GM18858 (cell line): ENCODE measurements at regions not wholly inside any gene's neighbourhood (a gene's known extent, or its start where the extent isn't known, plus 50 kb on each side); places are given as distances from the start of the nearest gene placed in this dataset.
"Not testable (repeated sequence)": the region's sequence is repeated elsewhere in the genome, so short reads cannot be mapped to it uniquely, and the experiment has no call there.

Experiments used
- ATAC-seq: cut with Tn5 transposase; IDR thresholded peaks from one replicate; pipeline ENCODE4 v1.9.1; 2021; ENCODE audit not compliant: unreplicated experiment

DNA sequence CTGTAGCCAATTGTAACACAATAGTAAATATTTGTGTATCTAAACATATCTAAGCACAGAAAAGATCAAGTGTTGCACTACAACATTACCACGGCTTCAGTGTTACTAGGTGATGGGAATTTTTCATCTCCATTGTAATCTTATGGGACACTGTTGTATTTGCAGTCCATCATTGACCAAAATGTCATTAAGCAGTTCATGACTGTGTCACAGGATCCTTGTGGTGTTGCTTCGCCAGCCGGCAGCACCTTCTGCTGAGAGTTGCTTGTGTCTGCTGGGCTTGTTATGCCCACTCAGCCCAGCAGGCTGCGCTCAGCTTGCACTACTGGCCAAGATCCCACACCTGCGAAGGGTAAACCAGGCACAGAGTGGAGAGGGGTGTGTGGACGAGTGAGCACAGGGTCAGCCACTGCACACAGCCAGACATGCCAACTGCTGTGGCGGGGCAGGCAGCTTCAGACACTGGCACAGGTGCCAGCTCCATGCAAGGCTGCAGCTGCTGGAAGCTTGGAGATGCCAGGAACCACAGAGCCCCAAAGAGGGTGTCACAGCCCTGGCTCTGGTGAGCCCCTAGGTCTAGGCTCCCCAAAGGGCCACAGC, 273.7 kb downstream of the CETN3 start:
- no peak for ATAC-seq

DNA sequence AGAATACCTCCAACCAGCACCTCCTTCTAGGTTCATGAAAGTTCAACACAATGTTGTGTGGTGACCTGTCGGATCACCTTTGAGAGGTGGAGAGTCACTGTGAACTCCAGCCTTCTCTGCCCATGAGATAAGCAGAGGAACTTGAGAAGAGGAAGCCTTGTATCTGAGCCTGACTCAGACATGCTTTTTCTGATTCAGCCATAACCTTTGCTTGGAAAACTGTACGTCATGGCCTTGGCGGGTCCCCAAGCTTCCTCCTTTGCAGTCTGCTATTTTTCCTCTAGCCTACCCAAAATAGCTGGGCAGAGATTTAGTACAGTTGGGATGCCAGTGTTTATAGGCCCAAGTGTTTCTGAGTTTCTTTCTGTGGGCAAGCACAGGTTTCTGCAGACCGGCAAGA, 274.7 kb downstream of the CETN3 start:
- ATAC-seq, result no peak

DNA sequence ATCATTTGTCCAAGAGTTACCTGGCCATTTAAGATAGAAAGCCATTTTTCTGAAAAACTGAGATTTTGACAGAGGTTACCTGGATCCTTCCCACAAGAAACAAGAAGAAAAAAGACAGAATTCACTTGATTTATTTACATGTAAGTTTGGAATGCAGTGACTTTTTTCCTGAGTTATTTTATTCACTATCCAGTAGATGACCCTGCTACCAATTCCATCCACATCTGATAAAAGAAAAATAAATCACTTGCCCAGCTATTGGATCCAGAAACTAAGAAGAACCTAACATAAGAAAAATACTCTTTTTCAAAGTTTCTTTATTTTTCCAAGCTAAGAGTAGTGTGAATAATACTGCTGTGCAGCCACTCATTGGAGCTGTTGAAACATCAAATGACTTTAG, 275.2 kb downstream of the CETN3 start:
- ATAC-seq, result no peak

DNA sequence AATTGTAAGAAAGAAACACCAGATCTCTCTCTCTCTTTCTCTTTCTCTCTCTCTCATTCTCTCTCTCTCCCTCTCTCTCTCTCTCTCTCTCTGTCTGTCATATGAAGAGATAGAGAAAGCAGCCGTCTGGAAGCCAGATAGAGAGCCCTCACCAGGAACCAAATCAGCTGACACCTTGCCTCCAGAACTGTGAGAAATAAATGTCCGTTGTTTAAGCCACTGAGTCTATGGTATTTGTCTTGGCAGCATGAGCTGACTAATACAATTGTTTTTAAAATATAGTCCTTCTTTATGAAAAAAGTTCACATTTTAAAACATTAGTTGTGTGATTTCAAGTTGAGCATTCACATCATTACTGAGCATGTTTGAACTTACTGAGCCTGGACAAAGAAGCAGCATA, 275.6 kb downstream of the CETN3 start:
- ATAC-seq, result no peak

DNA sequence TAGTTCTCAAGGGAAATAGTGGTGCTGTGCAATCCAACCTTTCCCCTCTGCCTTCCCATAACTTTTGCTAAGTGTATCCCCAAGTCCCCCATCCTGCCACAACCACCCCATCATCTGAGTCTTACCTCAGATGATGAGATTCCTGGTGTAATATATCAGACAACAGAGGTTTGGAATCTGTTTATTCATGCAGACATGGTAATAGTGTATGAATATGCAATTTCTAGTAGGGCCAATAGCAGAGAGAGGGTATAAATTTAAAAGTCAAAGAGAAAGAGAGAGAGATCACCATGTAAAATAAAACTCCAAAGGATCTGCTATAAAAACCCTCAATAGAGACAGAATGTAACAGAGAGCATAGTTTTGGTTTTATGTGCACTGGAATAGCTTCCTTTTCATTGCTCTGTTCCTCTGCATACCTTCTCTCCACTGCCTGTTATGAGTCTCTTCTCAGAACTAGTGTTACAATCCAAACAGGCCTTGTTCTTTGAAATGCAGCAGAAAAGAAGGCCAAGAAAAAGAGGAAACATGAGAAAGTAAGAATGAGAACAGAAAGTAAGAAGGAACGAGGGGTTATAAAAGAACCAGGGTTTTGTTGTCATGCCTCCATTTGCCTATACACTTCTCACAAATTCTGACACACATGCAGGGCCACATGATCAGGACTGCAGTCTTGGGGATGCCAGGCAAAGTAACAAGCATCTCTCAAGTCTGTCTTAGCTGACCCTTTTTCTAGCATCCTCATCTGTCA, 278.0 kb downstream of the CETN3 start:
- ATAC-seq, result peak; percentile 78

DNA sequence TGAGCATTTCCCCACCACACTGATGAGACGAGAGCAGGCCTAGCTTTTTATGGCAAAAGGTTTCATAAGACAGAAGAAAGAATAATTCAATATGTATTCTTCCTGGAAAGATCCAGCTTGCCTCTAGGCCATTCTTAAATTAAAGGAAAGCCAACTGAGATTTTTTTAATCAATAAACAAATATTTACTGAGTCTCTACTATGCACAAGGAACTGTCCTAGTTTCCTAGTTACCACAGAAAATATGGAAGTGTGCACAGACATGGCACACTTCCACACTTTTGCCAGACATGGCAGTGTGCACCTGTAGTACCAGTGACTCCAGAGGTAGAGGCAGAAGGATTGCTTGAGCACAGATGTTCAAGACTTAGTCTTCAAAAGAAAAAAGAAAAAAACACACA, 281.0 kb downstream of the CETN3 start:
- ATAC-seq, result no peak

DNA sequence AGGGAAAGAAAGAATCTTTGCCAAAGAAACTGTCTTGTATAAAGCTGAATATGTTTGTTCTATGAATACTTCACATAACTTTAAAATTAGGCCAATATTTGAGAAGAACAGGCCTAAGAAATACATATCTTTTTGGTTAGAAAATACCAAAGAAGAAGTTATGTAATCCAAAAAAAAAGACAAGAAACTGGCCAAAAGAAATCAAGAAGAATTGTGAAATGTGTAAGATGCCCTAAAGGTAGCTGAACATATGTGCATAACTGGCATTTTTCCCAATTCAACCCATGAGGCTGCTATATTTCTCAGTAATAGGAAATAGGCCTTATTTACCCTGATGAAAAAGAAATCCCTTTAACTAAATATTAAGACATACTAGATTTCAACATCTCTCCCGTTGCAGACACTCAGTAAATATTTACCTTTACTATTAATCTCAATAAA, 290.0 kb downstream of the CETN3 start:
- ATAC-seq, result no peak

DNA sequence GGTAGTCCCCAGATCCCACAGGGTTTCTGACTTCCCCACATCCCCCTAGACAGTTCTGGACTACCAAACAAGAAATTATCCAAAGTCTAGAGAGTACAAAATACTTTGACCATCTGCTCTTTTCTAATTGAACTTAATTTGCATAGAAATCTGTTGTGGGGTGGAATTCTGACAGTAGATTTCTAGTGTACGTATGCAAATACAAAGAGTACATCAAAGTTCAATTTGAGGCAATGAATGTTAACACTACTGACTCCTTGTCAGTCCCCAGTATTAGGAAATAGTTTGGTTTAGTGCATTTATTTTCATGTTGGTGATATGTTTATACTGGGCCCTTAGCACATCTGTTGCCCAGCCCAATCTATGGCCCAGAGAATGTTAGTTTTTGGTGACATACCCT, 292.6 kb downstream of the CETN3 start:
- no peak for ATAC-seq

DNA sequence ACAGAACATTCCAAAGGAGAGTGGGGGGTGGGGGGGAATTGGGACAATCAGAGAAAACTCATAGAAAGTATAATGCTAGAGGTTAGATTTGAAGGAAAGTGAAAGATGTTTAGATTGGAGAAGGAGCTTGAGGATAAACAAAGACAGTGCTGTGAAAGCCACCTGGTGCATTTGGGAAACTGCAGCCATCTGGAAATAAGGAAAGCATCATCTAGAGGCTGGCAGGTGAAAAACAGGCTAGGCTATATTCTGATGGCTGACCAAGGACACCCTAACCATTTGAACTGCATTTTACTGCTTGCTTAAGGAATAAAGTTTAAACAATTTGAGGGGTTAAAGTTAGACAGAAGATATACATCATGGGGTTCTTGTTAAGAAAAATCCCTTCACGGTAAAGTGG, 296.4 kb downstream of the CETN3 start:
- no peak for ATAC-seq

DNA sequence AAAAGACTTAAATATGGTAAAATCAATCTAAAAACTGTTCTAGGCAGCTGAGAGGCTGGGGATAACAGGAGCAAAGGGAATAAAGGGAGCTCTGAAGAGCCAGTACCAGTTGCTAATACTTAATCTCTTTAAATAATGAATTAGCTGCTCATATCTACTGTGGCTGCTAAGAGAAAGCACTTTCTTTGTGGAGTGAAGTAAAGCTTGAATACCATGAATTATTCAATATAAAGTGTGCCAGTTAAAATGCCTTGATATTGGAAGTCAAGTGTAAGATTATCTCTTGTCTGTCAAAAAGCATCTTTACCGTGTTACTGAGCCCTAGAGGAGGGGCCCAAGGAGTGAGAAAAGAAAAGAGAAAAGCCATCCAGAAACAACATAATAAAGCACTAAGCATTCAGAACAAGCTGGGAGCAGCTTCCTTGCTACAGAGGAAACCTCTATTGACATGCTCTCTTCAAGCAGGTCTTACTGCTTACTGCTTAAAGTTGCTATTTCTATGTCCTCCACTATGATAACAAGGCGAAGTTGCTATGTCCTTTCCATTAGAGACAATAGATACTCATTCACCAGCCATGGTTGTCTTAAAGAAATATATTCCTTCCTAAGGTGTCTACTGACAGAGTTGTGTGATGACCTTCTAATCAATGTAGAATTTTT, 297.4 kb downstream of the CETN3 start:
- ATAC-seq, result no peak

DNA sequence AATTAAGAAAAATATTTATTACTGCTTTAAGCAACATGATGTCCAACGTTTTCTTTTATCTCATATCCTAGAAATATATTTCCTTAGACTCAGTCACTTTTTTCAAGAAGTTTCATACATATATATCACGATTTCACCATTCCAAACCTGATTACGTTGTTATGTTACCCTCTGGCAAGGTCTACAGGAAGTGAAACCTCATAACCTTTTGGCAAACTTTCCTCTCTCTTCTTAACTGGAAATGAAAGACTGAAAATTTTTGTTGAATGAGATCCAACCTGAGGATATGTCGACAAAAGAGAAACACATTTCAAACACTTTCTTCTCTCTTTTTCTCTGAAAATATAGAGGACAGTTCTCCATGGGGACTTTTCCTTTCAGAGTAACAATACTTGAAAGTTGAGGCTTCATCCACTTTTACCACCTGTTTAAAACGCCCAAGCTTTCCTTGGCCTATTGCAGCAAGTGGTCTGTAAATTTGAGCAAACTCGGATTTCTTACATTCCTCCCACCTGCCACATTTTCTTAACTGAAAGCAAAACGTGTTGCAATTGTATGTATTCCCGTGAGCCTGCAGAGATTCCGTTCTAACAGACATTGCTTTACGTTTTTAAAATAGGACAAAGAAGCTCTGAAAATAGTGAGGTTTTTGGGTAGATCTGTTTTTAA, 298.1 kb downstream of the CETN3 start:
- ATAC-seq, result no peak

DNA sequence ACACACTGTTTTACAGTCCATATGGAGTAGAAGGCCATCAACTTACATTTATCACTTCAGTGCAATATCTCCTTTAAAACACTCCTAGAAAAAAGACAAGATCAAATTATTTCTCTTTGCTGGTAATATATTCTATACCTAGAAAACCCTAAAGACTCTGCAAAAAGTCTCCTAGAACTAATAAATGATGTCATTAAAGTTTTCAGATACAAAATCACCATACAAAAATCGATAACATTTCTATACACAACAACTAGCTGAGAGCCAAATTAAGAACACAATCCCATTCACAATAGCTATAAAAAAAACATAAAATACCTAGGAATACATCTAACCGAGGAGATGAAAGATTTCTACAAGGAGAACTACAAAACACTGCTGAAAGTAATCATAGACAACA, 300.3 kb downstream of the CETN3 start:
- no peak for ATAC-seq

DNA sequence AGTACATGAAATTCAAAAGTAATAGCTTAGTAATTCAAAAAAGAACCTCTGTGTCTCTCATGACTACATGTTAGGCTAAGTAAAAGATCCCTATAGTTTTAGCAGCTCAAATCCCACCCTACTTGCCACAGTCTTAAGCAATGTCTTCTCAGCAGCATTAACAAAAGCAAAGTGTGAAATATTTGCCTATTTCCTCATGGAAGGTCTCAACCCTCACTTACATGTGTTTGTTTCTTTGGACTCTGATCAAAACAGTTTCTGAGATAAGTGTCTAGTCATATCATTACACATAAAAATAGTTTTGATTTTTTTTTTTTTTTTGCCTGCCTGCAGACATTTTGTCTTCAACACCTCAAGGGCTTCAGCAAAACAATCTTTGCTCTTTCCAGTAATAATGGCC, 310.5 kb downstream of the CETN3 start:
- ATAC-seq, result no peak

DNA sequence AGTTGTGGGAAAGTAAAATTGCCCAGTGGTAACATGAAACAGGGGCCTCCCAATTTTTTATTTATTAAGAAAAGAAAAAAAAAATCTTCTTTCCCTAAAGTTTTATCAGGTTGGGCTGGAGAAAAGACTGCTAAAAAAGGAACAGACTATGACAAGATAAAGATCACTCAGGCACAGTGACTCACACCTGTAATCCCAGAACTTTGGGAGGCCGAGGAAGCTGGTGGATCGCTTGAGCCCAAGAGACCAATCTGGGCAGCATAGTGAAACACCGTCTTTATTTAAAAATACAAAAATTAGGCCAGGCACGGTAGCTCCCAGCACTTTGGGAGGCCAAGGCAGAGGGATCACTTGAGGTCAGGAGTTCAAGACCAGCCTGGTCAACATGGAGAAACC, 312.5 kb downstream of the CETN3 start:
- ATAC-seq, result no peak

DNA sequence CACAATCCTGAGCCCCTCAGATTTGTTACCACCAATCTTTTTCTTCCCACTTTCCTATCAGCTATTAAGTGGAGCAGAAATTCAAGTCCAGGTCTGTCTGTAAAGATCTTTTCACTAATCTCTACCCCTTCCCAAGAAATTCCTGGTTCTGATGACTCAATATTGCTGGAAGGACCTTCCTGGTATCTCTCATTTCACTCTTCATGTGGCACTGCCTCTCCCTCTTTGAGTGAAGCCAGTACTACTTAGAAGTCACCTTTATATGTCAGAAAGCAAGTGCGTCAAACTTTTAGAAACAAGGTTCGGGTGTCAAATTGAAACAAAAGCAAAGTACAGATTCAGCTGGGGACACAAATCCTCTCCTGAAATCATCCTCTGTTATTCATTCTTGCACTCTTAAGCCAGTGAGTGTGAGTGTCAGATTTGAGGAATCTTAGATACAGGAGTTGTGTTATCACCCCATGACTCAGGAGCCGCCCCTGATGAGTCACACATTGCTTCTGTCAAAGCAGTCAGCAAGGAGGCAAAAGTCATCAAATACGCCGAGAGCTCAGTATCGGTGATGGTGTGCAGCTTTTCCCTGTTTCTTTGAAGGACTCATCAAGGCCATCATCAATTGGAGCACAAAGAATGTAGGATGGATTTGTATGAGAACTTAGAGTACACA, 313.0 kb downstream of the CETN3 start:
- no peak for ATAC-seq

DNA sequence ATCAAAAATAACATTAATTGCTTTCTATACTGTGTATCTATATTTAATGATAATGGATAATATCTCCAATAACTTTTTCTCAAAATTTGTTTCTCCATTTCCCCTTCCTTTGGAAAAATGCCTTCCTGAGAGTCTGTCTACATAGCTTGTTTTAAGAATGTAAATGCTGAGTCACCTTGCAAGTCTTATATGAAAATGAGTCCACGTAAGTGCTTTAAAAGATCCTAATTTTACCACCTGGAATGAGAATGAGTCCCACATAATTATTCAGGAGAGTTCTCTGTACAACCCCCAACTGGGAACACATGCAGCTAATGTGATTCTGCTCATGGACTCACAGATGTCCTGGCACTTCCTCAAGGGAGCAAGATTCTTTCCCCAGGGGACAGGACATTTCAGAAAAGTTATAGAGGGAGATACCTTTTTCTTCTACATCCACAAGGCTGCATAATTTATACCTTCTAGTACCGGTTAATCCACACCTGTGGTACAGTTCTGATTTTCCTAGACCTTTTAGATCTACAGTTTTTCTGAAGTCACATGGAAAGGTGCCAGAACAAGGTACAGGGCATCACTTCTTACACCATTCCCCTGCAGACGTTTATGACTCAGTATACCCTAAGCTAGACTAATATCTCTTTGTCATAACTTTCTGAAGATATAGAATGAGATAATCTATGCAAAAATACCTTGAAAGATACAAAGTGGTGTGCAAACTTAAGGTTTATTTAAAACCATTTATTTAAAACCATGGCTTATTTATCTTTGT, 314.1 kb downstream of the CETN3 start:
- ATAC-seq, result no peak

DNA sequence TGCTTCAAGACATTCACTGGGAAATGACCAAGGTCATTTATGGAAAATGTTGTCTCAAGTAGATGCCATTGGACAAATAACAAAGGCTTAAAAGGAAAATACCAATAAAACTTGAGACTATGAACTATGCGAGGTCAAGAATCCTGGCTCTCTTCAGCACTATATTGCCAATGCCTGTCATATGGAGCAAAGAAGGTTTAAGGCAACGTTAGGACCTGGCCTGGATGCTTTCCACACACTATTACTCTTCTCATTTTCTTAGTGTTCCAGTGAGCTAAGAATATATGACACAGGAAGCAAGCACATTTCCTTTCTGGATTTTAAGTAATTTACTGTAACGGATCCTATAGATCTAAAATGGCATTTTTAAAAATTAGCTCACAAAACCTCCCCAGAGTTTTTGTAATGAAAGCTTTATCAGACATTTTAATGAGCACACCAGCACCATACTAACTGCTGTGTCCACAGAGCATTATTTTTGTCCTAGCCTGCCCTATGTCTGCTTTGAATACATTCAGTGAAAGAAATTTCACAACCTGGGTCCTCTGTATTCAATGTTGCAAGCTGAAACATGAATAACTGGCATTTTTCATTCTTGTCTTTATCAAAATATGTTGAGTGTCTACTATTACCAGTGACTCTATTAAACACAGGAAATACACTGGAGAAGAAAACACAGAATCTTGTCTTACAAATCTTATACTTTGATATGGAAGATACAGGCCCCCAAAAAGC, 315.6 kb downstream of the CETN3 start:
- no peak for ATAC-seq

DNA sequence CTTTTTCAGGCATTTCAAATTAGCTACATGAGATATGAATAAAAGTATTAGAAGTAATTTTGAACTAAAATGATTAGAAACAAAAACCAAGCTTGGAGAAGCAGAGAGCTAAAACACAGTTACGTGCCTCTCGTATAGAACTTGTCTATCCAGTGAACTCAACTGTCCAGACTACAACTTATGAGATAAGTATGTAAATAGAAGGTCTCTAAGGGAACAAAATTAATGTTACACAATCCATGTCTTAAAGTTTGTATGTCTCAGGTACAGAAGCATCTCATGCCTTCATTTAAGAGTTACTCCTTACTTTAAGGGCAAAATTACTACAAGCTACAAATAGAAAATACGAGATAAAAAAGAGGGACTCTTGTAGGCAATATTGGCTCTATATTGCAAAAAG, 316.8 kb downstream of the CETN3 start:
- no peak for ATAC-seq

DNA sequence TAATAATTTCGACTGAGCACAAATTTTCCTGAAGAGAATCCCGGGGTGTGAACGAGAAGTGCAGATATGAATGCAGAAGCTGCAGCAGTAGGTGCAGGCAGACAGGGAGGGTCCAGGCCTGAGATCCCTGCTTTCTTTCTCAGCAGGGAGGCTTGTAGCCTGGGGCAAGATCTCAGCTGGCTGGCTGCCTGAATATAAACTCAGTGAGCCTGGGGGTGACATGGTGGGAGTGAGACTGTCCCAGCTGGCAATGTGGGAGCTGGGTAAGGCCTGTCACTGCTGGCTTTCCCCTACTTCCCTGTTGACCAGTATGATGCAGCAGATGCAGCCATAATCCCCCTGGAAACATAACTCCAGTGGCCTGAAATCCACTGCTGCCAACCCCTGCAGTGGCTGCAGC, 325.2 kb downstream of the CETN3 start:
- ATAC-seq, result no peak

DNA sequence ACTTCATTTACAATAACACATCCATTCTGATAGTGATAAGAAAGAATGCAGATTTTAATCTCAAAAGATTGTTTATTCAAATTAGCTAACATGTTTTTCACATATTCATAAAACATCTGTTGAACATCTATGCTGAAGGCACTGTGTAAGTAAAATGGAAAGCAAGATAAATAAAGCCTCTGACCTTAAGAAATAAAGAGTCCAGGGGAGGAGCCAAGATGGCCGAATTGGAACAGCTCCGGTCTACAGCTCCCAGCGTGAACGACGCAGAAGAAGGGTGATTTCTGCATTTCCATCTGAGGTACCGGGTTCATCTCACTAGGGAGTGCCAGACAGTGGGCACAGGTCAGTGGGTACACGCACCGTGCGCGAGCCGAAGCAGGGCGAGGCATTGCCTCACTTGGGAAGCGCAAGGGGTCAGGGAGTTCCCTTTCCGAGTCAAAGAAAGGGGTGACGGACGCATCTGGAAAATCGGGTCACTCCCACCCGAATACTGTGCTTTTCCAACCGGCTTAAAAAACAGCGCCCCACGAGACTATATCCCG, 336.5 kb downstream of the CETN3 start:
- not testable (repeated sequence) for ATAC-seq
